ENCODE measurements at regions not wholly inside any gene's neighbourhood (a gene's known extent, or its start where the extent isn't known, plus 50 kb on each side); places are given as distances from the start of the nearest gene placed in this dataset.

GRCh38 chr13:50617134-50617721 is 226.3 kb downstream of the DLEU7 start:
- TF ChIP-seq, protein P1, sequence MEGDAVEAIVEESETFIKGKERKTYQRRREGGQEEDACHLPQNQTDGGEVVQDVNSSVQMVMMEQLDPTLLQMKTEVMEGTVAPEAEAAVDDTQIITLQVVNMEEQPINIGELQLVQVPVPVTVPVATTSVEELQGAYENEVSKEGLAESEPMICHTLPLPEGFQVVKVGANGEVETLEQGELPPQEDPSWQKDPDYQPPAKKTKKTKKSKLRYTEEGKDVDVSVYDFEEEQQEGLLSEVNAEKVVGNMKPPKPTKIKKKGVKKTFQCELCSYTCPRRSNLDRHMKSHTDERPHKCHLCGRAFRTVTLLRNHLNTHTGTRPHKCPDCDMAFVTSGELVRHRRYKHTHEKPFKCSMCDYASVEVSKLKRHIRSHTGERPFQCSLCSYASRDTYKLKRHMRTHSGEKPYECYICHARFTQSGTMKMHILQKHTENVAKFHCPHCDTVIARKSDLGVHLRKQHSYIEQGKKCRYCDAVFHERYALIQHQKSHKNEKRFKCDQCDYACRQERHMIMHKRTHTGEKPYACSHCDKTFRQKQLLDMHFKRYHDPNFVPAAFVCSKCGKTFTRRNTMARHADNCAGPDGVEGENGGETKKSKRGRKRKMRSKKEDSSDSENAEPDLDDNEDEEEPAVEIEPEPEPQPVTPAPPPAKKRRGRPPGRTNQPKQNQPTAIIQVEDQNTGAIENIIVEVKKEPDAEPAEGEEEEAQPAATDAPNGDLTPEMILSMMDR (IDR thresholded peaks at IDR 0.05; ENCODE audit: borderline replicate concordance, extremely low read depth, low read length, poor library complexity, severe bottlenecking), result no peak
- TF ChIP-seq EZH2 (IDR thresholded peaks at IDR 0.05; ENCODE audit: borderline replicate concordance, low read depth, low read length, severe bottlenecking), result no peak
